HG02763 (cell line): ENCODE measurements at regions not wholly inside any gene's neighbourhood (a gene's known extent, or its start where the extent isn't known, plus 50 kb on each side); places are given as distances from the start of the nearest gene placed in this dataset.
"Not testable (repeated sequence)": the region's sequence is repeated elsewhere in the genome, so short reads cannot be mapped to it uniquely, and the experiment has no call there.

Source experiments
- ATAC-seq: cut with Tn5 transposase; IDR thresholded peaks from one replicate; pipeline ENCODE4 v1.9.1; 2021; ENCODE audit warnings: mild to moderate bottlenecking, moderate library complexity; ENCODE audit not compliant: unreplicated experiment

DNA sequence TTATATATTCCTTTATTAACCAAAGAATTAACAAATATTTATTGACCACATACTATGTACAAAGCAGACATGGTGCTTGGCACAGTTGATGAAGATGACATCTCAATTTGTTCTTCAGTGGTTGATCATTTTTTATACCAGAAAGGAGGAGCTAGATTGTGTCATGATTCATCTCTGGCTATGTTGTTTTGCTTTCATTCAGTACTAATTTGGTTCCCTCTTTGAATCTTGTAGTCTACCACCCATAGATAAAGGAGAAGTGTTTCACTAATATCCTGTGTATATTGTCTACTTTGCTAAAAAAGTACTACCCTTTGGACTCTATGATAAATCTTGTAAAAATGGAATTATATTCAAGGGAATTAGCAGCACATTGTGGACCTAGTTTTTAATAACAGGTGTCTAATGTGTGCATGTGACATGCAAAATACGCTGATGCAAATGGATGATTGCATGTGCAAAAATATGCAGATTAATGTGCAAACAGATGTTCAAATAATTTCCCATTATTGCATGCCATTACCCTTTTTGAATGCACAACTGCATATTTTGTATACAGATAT is 313.2 kb upstream of the ZEB2 start:
- no peak for ATAC-seq

DNA sequence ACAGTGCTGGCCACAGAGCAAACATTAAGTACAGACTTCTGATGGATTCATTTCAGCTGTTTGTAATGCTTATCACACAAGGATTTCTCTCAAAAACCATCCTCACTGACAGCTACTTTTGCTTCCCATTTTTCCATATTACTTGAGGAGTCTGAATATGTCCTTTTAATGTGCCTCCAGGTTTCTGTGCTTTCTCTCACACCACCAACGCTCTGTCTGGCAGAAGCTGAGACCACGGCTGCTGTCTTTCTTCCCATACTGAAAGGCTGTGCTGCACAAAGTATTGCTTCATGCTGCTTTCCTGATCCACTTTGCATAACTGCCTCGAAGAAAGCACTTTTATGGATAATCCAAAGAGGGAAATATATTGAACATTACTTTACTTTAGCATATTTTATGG is 312.1 kb upstream of the ZEB2 start:
- no peak for ATAC-seq

DNA sequence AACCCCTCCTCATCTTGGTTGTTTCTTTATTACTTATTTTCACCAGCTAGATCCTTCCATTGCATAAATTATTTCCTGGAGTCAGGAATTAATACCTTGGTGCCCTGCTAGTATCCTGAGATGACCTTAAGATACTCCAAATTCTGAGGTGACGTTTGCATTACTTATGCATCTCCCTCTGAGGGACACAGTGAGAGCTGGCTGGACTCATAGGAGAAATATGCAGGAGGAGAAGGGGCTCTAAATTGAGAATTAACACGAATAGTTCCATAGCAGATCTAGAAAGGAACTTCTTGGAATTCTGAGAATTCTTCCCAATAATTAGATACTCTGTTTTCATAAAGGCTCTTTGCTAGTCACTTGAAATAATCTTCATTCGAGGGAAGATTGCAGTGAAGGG is 310.6 kb upstream of the ZEB2 start:
- ATAC-seq = no peak

GRCh38 chr2:144827404-144827803 is 307.5 kb upstream of the ZEB2 start:
- ATAC-seq = no peak

- no peak for ATAC-seq
Observed at GRCh38 chr2:144826105-144826504, 306.2 kb upstream of the ZEB2 start.

DNA sequence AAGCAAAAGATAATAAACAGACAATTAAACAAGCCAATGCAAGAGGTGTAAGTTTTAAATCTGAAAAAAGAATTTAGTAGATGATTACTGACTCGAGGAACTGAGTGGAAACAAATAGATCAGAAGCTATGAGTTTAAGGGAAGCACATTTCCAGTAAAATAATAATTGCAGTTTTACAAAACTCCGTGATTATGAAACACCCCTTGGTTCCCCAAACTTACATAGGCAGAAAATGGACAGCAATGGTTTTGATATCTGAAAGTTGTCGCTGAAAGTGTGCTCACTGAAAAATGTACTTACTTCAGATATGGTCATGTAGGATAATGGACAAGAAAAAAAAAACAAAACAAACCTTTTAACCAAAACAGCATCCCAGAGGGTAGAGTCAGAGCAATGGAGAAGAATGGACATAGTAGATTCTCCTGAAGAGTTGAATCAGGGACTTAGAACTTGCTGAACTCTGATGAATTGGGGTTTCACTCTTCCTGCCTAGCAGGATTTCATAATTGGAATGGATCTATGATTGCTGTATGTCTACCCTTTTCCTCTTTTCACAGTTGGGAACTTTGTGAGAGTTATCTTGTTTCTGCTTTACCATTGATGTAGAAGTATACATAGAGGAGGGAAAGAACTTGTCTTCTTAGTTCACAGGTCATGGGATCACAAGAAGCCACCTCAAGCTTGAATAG is 305.6 kb upstream of the ZEB2 start:
- no peak for ATAC-seq

DNA sequence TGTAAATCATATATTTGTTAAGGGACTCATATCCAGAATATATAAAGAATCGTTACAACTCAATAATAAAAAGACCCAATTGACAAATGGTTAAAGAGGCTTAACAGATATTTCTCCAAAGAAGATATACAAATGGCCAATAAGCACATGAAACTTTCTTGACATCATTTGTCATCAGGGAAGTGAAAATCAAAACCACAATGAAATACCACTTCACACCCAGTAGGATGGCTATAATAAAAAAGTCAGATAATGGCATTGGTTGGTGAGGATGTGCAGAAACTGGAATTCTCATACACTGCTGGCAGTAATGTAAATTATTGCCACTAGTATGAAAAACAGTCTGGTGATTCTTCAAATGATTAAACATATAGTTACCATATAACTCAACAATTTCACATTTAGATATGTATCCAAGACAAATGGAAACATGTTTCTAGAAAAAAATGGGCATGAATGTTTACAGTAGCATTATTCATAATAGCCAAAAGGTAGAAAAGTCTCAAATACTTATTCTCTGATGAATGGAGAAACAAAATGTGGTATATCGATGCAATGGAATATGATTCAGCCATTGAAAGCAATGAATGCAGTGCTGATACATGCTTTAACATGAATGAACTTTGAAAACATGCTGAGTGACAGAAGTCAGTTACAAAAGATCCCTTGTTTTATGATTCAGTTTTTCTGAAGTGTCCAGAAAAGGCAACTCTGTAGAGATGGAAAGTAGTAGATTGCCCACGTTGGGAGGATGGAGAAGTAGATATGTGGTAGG is 304.6 kb upstream of the ZEB2 start:
- ATAC-seq = no peak

- ATAC-seq = no peak
Observed at GRCh38 chr2:144822966-144823365, 303.0 kb upstream of the ZEB2 start.

- ATAC-seq = no peak
Observed at GRCh38 chr2:144812288-144812687, 292.4 kb upstream of the ZEB2 start.

GRCh38 chr2:144801766-144802165 is 281.8 kb upstream of the ZEB2 start:
- no peak for ATAC-seq

GRCh38 chr2:144801325-144801724 is 281.4 kb upstream of the ZEB2 start:
- ATAC-seq = no peak

- ATAC-seq = no peak
Observed at GRCh38 chr2:144798989-144799388, 279.1 kb upstream of the ZEB2 start.

- no peak for ATAC-seq
Observed at GRCh38 chr2:144798034-144798433, 278.1 kb upstream of the ZEB2 start.

DNA sequence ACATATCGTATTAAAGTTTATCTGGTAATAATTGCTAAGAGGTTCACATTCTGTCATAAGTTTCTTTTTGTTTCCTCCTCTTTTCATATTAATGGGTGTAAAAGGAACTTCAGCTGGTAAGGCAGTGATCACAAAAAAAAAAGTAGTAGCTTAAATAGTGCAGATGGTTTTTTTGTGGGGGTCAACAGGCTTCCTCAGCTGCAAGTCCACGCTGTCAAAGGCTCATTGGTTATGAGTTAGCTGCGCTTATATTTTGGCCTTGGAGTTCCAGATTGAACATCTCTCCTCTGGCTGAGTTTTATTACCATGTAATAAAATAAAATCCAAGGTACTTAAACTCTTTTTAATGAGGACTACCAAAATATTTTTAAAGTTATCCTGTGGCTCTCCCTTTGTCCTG is 277.0 kb upstream of the ZEB2 start:
- ATAC-seq = no peak

DNA sequence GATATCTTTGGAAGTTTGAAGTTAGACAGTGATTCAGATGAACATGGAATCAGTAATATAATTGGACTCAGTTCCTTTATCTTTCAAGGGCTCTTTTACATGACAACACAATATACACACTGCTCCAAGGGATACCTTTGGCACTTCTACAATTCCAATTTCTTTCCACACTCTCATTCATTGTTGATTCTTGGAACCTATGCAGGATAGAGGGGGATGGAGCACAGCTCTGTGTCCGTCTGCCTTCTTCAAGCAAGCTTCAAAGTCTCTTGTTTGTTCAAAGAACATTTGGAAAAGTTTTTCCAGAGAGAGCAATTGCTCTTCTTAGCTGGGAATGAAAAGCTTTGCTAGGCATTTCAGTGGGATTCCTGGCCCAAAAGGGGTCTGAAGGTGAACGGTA is 276.2 kb upstream of the ZEB2 start:
- ATAC-seq = no peak

GRCh38 chr2:144785253-144785652 is 265.3 kb upstream of the ZEB2 start:
- ATAC-seq = no peak

- no peak for ATAC-seq
Observed at GRCh38 chr2:144780983-144781382, 261.1 kb upstream of the ZEB2 start.

- no peak for ATAC-seq
Observed at GRCh38 chr2:144776766-144777165, 256.8 kb upstream of the ZEB2 start.

DNA sequence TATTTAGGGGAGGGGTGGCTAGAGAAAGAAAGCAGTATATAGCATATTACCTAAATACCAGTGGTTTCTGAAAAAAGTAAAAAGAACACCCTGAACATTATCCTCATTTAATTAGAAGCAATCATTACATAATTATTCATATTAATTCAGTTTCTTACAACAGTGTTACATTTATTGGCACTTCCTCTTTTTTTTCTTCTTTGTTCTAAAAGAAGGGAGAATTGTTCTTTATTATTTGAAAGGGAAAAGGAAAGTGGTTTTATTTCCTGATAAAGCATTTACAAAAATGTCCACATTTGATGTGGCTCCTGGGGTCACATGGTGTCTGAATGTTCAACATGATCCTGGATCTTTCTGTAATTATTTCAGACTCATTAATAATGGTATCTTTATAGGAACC is 254.9 kb upstream of the ZEB2 start:
- no peak for ATAC-seq

DNA sequence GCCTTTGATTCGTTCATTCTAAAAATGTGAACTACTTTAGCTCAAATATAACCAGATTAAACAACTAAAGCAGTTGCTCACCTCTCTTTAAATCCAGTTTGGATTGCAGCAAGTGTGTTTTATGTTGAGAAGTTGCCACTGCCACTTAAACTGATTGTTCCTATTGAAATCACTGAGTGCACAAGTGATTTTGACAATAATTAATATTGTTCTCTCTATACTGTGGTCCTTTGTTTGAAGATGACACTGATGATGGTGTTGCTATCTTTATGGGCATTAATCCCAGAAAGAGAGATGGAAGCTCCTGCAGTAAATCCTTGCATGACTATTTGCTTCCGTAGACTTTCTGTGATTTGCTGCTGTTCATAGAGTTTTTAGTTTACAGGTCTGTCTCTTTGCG is 251.4 kb upstream of the ZEB2 start:
- no peak for ATAC-seq

DNA sequence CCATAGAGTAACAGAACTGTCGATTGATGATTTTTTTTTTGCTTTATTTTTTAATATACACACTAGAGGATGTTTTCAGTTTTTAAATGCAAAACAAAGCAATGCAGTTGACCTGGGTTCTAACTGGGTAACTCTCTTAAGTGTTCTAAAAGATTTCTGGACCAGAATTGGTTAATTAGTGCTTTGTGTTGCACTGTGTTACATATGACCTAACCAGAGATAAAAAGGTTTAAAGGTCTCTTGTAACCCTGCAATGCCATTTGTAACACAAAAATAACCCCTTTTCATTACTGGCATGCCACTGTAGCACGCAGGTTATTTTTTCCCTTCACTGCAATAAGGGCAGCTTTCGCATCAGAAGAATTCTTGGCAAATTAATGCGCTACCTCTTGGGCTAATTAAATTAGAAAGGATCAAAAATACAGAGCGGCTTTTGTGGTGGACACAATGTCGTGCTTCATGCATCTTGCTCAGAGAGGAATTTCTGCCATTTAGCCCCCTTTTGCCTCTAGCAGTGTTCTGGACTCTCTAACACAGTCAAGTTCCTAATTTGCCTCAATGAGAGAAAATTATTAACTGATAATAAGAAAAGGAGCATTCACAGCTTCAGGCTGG is 250.8 kb upstream of the ZEB2 start:
- ATAC-seq = no peak

DNA sequence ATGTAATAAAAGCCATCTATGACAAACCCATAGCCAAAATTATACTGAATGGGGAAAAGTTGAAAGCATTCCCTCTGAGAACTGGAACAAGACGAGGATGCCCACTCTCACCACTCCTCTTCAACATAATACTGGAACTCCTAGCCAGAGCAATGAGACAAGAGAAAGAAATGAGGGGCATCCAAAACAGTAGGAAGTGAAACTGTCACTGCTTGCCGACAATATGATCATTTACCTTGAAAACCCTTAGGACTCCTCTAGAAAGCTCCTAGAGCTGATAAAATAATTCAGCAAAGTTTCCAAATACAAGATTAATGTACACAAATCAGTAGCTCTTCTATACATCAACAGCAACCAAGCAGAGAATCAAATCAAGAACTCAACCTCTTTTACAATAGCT is 241.0 kb upstream of the ZEB2 start:
- not testable (repeated sequence) for ATAC-seq
